ENCODE measurements at regions not wholly inside any gene's neighbourhood (a gene's known extent, or its start where the extent isn't known, plus 50 kb on each side); places are given as distances from the start of the nearest gene placed in this dataset.

GRCh38 chr6:154648188-154648887 lies 84.9 kb upstream of the SCAF8 start:
- no peak for TF ChIP-seq EZH2phosphoT487 (conservative IDR thresholded peaks at IDR 0.05; ENCODE audit: low read length)
- no peak for TF ChIP-seq CTCF (IDR thresholded peaks at IDR 0.05; ENCODE audit: insufficient read depth, low read length, poor library complexity, severe bottlenecking)
